Subcutaneous abdominal adipose tissue (tissue), 5 donors: ENCODE measurements at regions not wholly inside any gene's neighbourhood (a gene's known extent, or its start where the extent isn't known, plus 50 kb on each side); places are given as distances from the start of the nearest gene placed in this dataset.
A peak's percentile ranks its signal among the peaks of the same experiment; 100 is the strongest.
"Not testable (repeated sequence)": the region's sequence is repeated elsewhere in the genome, so short reads cannot be mapped to it uniquely, and the experiment has no call there.

Experiments used
- H3K27ac ChIP-seq: one replicate; pipeline ENCODE4 v1.7.0; 2013; ENCODE audit warnings: low read depth, mild to moderate bottlenecking, inconsistent platforms, low read length, moderate library complexity
- H3K27me3 ChIP-seq, 5 donors: one replicate each; pipeline ENCODE4 v1.7.0; 2013; ENCODE audit warnings: low read length in 5 of 5, inconsistent platforms in 1 of 5; ENCODE audit not compliant: control insufficient read depth in 5 of 5, insufficient read depth in 4 of 5
- H3K36me3 ChIP-seq, 5 donors: one replicate each; pipeline ENCODE4 v1.7.0; 2013; ENCODE audit warnings: low read length in 5 of 5; ENCODE audit not compliant: control insufficient read depth in 5 of 5, insufficient read depth in 5 of 5
- H3K4me1 ChIP-seq, 5 donors: one replicate each; pipeline ENCODE4 v1.7.0; 2013; ENCODE audit warnings: low read length in 5 of 5, mild to moderate bottlenecking in 3 of 5, moderate library complexity in 1 of 5; ENCODE audit not compliant: control insufficient read depth in 5 of 5, insufficient read depth in 5 of 5
- H3K4me3 ChIP-seq, 5 donors: one replicate each; pipeline ENCODE4 v1.7.0; 2013; ENCODE audit warnings: low read length in 5 of 5, low read depth in 1 of 5
- H3K9ac ChIP-seq, 5 donors: one replicate each; pipeline ENCODE4 v1.7.0; 2013; ENCODE audit warnings: low read length in 5 of 5, mild to moderate bottlenecking in 4 of 5, moderate library complexity in 3 of 5
- H3K9me3 ChIP-seq, 5 donors: one replicate each; pipeline ENCODE4 v1.7.0; 2013; ENCODE audit warnings: low read length in 5 of 5; ENCODE audit not compliant: control insufficient read depth in 5 of 5
- donor health status: healthy.
- donor health status: healthy.
- donor health status: healthy.
- donor health status: healthy.
- donor health status: healthy.

GRCh38 chr15:38996111-38996631, 431.6 kb upstream of the RASGRP1 start:
- no peaks in the 10 kb centered on the region for H3K27me3 ChIP-seq
- no peak overlapping the region for H3K9ac ChIP-seq
- H3K36me3 ChIP-seq: no peaks in the 10 kb centered on the region
- H3K4me3 ChIP-seq: no peak overlapping the region
- peaks cover 0 to 12% (median 4%) of the 10 kb centered on the region in 5 donors for H3K4me1 ChIP-seq
- H3K27ac ChIP-seq: no peak overlapping the region
- no peaks in the 10 kb centered on the region for H3K9me3 ChIP-seq

- Histone ChIP-seq H3K4me3 (no peak overlapping the region), H3K4me1 (peaks cover 0 to 8% (median 4%) of the 10 kb centered on the region in 5 donors), H3K27me3 (no peaks in the 10 kb centered on the region), H3K9me3 (no peaks in the 10 kb centered on the region), H3K36me3 (no peaks in the 10 kb centered on the region), H3K9ac (no peak overlapping the region), H3K27ac (no peak overlapping the region)
These were observed 433.2 kb upstream of the RASGRP1 start for GRCh38 chr15:38997841-38998240.

GRCh38 chr15:39000008-39000734, 435.6 kb upstream of the RASGRP1 start:
- H3K27ac ChIP-seq: no peak overlapping the region
- no peaks in the 10 kb centered on the region for H3K27me3 ChIP-seq
- H3K36me3 ChIP-seq: no peaks in the 10 kb centered on the region
- no peak overlapping the region for H3K9ac ChIP-seq
- H3K4me3 ChIP-seq: no peak overlapping the region
- no peaks in the 10 kb centered on the region for H3K9me3 ChIP-seq
- H3K4me1 ChIP-seq: peaks cover 0 to 8% (median 4%) of the 10 kb centered on the region in 5 donors

GRCh38 chr15:39009740-39010139, 445.1 kb upstream of the RASGRP1 start:
- Histone ChIP-seq H3K9ac (no peak overlapping the region), H3K27me3 (no peaks in the 10 kb centered on the region), H3K27ac (no peak overlapping the region)

GRCh38 chr15:39011066-39011465, 446.5 kb upstream of the RASGRP1 start:
- H3K4me3 ChIP-seq, H3K4me1 ChIP-seq, H3K27ac ChIP-seq, H3K9ac ChIP-seq, H3K36me3 ChIP-seq, H3K27me3 ChIP-seq: not testable (repeated sequence)
- H3K9me3 ChIP-seq: peaks cover 5 to 34% (median 12%) of the 10 kb centered on the region in 5 donors

More at GRCh38 chr15:39009740-39010139, 445.1 kb upstream of the RASGRP1 start:
- H3K9me3 ChIP-seq: peaks cover 5 to 33% (median 12%) of the 10 kb centered on the region in 5 donors
- no peaks in the 10 kb centered on the region for H3K36me3 ChIP-seq
- peak overlapping the region in 1 of 5 donors; percentile 7 for H3K4me3 ChIP-seq
- H3K4me1 ChIP-seq: no peaks in the 10 kb centered on the region

GRCh38 chr15:39013262-39013661, 448.6 kb upstream of the RASGRP1 start:
- no peak overlapping the region for H3K27ac ChIP-seq
- H3K4me1 ChIP-seq: no peaks in the 10 kb centered on the region
- H3K36me3 ChIP-seq: no peaks in the 10 kb centered on the region
- no peaks in the 10 kb centered on the region for H3K27me3 ChIP-seq
- no peak overlapping the region for H3K9ac ChIP-seq
- H3K4me3 ChIP-seq: no peak overlapping the region
- peaks cover 5 to 28% (median 12%) of the 10 kb centered on the region in 5 donors for H3K9me3 ChIP-seq

GRCh38 chr15:39014682-39015081, 450.1 kb upstream of the RASGRP1 start:
- H3K4me1 ChIP-seq: no peaks in the 10 kb centered on the region
- H3K4me3 ChIP-seq: no peak overlapping the region
- no peak overlapping the region for H3K9ac ChIP-seq
- H3K36me3 ChIP-seq: no peaks in the 10 kb centered on the region
- H3K9me3 ChIP-seq: peaks cover 4 to 20% (median 9%) of the 10 kb centered on the region in 5 donors
- no peaks in the 10 kb centered on the region for H3K27me3 ChIP-seq
- no peak overlapping the region for H3K27ac ChIP-seq

- H3K36me3 ChIP-seq: no peaks in the 10 kb centered on the region
- H3K4me3 ChIP-seq: no peak overlapping the region
- H3K4me1 ChIP-seq: no peaks in the 10 kb centered on the region
- no peaks in the 10 kb centered on the region for H3K27me3 ChIP-seq
- no peak overlapping the region for H3K9ac ChIP-seq
- H3K9me3 ChIP-seq: peaks cover 0 to 7% (median 0%) of the 10 kb centered on the region in 5 donors
- no peak overlapping the region for H3K27ac ChIP-seq
These were observed 452.1 kb upstream of the RASGRP1 start for GRCh38 chr15:39016706-39017105.

GRCh38 chr15:39018966-39019365, 454.4 kb upstream of the RASGRP1 start:
- Histone ChIP-seq H3K9me3 (peaks cover 0 to 7% (median 0%) of the 10 kb centered on the region in 5 donors), H3K4me1 (no peaks in the 10 kb centered on the region), H3K36me3 (no peaks in the 10 kb centered on the region), H3K9ac (no peak overlapping the region), H3K27me3 (no peaks in the 10 kb centered on the region), H3K4me3 (no peak overlapping the region), H3K27ac (no peak overlapping the region)

GRCh38 chr15:39021341-39021740, 456.7 kb upstream of the RASGRP1 start:
- H3K27ac ChIP-seq: no peak overlapping the region
- H3K4me1 ChIP-seq: no peaks in the 10 kb centered on the region
- no peaks in the 10 kb centered on the region for H3K9me3 ChIP-seq
- no peaks in the 10 kb centered on the region for H3K27me3 ChIP-seq
- H3K36me3 ChIP-seq: no peaks in the 10 kb centered on the region
- no peak overlapping the region for H3K4me3 ChIP-seq
- no peak overlapping the region for H3K9ac ChIP-seq
